ENCODE measurements at regions not wholly inside any gene's neighbourhood (a gene's known extent, or its start where the extent isn't known, plus 50 kb on each side); places are given as distances from the start of the nearest gene placed in this dataset.

DNA sequence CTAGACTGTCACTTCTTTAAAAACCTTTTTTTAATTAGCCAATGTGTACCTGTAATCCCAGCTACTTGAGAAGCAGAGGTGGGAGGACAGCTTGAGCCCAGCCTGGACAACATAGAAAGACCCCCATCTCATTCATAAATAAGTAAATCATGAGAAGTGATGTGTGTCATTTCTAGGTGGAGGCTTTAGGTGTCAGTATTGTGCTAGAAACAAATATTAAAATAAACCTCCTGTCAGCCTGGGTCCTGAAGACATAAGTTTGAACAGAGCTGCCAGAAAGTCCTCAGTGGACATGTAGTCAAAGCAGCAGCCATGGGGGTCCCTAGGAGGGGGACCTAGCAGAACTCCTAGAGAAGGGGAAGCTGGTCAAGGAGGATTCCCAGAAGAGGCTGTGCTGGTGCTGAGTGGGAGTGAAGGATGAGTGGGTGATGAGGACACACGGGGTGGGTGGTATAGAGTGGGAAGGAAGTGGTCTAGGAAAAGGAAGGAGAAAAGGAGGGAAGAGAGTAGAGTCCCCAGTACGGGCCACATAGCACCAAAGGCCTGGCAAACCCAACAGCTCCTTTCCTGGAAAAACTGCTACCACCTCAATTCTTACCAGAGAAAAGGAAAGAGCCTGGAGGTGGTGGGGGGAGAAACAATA, 316.6 kb upstream of the NCKAP5 start:
- intact Hi-C loops (cut with DNase I; ENCODE audit: low total_unique reads): no loop called here
- H3K4me1 ChIP-seq: peaks cover 0 to 6% (median 2%) of the 10 kb centered on the region in 4 donors
- DNase-seq: no peak
- H3K4me3 ChIP-seq: no peak overlapping the region
- H3K36me3 ChIP-seq: no peaks in the 10 kb centered on the region
- no peaks in the 10 kb centered on the region for H3K27me3 ChIP-seq
- TF ChIP-seq EP300 (IDR thresholded peaks at IDR 0.05; ENCODE audit: low read depth): no peak
- no peak for TF ChIP-seq CTCF (IDR thresholded peaks at IDR 0.05)
- no peak for TF ChIP-seq POLR2A (IDR thresholded peaks at IDR 0.05)
- TF ChIP-seq POLR2AphosphoS5 (IDR thresholded peaks at IDR 0.05): no peak
- WGBS, 2 donors (ENCODE audit: low coverage in 1 of 2): 57 to 58% methylated on average over 2 of the region's 2 CpGs
- H3K9me3 ChIP-seq: no peaks in the 10 kb centered on the region
- no peak overlapping the region for H3K27ac ChIP-seq
- in situ Hi-C loops (cut with MboI; ENCODE audit: low pct_ligation_motif_present in 1 of 4, low pct_unique_long_range_greater_than_20kb in 1 of 4, low sequenced_read_pairs in 3 of 4): loop anchor here in 3 of 4 donors (25.0 kb wide), 3 partner anchors 352 to 552 kb away; no protein-coding TSS in a partner anchor

- WGBS, 2 donors (ENCODE audit: low coverage in 1 of 2): 54% methylated on average over 5 of the region's 5 CpGs; no CpG with 5 or more reads in 1 of the 2 donors
- Histone ChIP-seq H3K27ac (no peak overlapping the region), H3K9me3 (no peaks in the 10 kb centered on the region), H3K27me3 (no peaks in the 10 kb centered on the region), H3K4me1 (peaks cover 0 to 6% (median 2%) of the 10 kb centered on the region in 4 donors), H3K36me3 (no peaks in the 10 kb centered on the region), H3K4me3 (no peak overlapping the region)
- intact Hi-C loops (cut with DNase I; ENCODE audit: low total_unique reads) (no loop called here), in situ Hi-C loops (cut with MboI; ENCODE audit: low pct_ligation_motif_present in 1 of 4, low pct_unique_long_range_greater_than_20kb in 1 of 4, low sequenced_read_pairs in 3 of 4) (loop anchor here in 3 of 4 donors (25.0 kb wide), 3 partner anchors 351 to 551 kb away; no protein-coding TSS in a partner anchor)
- no peak for DNase-seq
- TF ChIP-seq EP300 (IDR thresholded peaks at IDR 0.05; ENCODE audit: low read depth) (no peak), POLR2A (IDR thresholded peaks at IDR 0.05) (no peak), CTCF (IDR thresholded peaks at IDR 0.05) (no peak), POLR2AphosphoS5 (IDR thresholded peaks at IDR 0.05) (no peak)
These were observed 317.6 kb upstream of the NCKAP5 start for GRCh38 chr2:133885847-133886246.

DNA sequence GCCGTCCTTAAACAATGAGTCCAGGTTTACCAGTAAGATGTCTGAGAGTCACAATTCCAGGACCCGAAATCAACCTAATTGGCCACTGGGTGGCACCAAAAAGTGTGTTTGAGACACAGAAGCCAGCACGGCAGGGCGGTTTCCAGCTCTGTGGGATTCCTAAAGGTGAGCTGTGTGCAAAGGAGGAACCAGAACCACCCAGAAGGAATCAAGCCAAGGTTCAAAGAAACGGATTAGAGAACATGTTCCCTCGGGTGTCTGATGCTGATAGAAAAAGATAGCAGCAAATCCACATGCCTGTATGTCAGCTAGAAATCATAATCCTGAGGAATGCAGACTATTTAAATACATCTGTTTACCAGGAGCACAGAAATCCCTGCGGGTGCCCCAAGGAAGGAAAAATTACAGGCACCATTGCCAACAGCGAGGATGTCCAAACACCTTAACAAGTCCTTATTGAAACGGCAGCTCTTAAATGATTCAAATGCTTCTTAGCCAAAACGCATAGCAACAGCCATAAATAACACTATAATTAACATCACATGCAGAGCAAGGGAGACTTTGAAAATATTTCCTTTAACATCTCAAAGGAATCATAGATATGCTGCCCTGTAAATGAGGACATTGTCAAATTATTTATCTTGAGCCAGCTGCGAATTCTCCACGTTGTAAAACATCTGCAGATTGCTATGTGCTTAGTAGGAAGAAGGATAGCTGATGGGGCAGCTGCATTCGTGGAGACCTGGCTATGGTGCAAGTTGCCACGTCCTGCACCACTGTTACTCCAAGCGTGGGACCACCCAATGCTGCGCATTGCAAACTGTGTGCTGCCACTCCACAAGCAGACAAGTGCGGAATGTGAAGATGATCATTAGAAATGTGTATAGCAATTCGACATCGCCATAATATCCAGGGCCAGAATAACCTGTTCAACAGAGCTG, 318.7 kb upstream of the NCKAP5 start:
- Histone ChIP-seq H3K27ac (no peak overlapping the region), H3K4me1 (peaks cover 0 to 6% (median 2%) of the 10 kb centered on the region in 4 donors), H3K4me3 (no peak overlapping the region), H3K27me3 (no peaks in the 10 kb centered on the region), H3K36me3 (no peaks in the 10 kb centered on the region), H3K9me3 (no peaks in the 10 kb centered on the region)
- peak; percentile 54 for DNase-seq
- in situ Hi-C loops (cut with MboI; ENCODE audit: low pct_ligation_motif_present in 1 of 4, low pct_unique_long_range_greater_than_20kb in 1 of 4, low sequenced_read_pairs in 3 of 4) (loop anchor here in 3 of 4 donors (25.0 kb wide), 3 partner anchors 350 to 550 kb away; no protein-coding TSS in a partner anchor), intact Hi-C loops (cut with DNase I; ENCODE audit: low total_unique reads) (no loop called here)
- WGBS, 2 donors (ENCODE audit: low coverage in 1 of 2): 15 to 29% methylated on average over 8 to 19 of the region's 19 CpGs
- peak; percentile 37 to 57 (median 48) for TF ChIP-seq CTCF (IDR thresholded peaks at IDR 0.05)
- no peak for TF ChIP-seq EP300 (IDR thresholded peaks at IDR 0.05; ENCODE audit: low read depth)

- in situ Hi-C loops (cut with MboI; ENCODE audit: low pct_ligation_motif_present in 1 of 4, low pct_unique_long_range_greater_than_20kb in 1 of 4, low sequenced_read_pairs in 3 of 4): loop anchor here in 3 of 4 donors (25.0 kb wide), 3 partner anchors 350 to 550 kb away; no protein-coding TSS in a partner anchor
- TF ChIP-seq POLR2AphosphoS5 (IDR thresholded peaks at IDR 0.05) (no peak), CTCF (IDR thresholded peaks at IDR 0.05) (no peak), POLR2A (IDR thresholded peaks at IDR 0.05) (no peak), EP300 (IDR thresholded peaks at IDR 0.05; ENCODE audit: low read depth) (no peak)
- H3K27me3 ChIP-seq: no peaks in the 10 kb centered on the region
- no peak overlapping the region for H3K4me3 ChIP-seq
- no peak for DNase-seq
- no peaks in the 10 kb centered on the region for H3K9me3 ChIP-seq
- H3K36me3 ChIP-seq: no peaks in the 10 kb centered on the region
- peaks cover 0 to 6% (median 2%) of the 10 kb centered on the region in 4 donors for H3K4me1 ChIP-seq
- intact Hi-C loops (cut with DNase I; ENCODE audit: low total_unique reads): no loop called here
- WGBS, 2 donors (ENCODE audit: low coverage in 1 of 2): 72% methylated on average over 4 of the region's 4 CpGs; no CpG with 5 or more reads in 1 of the 2 donors
- no peak overlapping the region for H3K27ac ChIP-seq
These were observed 319.4 kb upstream of the NCKAP5 start for GRCh38 chr2:133887676-133888040.
